GM19025 (cell line): ENCODE measurements at regions not wholly inside any gene's neighbourhood (a gene's known extent, or its start where the extent isn't known, plus 50 kb on each side); places are given as distances from the start of the nearest gene placed in this dataset.
"Not testable (repeated sequence)": the region's sequence is repeated elsewhere in the genome, so short reads cannot be mapped to it uniquely, and the experiment has no call there.

Experiments used
- ATAC-seq: cut with Tn5 transposase; IDR thresholded peaks from one replicate; pipeline ENCODE4 v1.9.1; 2021; ENCODE audit warnings: mild to moderate bottlenecking, low read depth, moderate library complexity; ENCODE audit not compliant: unreplicated experiment

GRCh38 chr5:101424530-101425175 is 521.6 kb upstream of the ST8SIA4 start:
- ATAC-seq, result no peak

DNA sequence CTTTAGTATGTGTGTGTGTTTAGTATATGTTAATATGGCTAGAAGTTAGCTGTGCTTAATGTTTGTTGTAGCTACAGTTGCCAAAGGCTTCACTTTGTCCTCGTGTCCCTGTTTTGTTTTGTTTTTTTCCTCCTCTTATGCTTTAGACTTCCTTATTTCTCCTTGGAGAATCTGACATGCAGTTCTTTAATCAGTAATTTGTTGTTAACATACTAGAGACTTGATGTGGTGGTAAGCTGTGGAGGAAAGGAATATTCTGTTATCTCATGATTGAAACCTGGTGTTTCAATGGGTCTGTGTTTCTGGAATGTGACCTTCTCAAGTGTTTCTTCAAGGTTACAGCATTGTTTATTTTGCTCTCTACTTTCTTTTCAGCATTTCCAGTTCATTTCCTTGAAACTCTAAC is 515.6 kb upstream of the ST8SIA4 start:
- ATAC-seq, result no peak

DNA sequence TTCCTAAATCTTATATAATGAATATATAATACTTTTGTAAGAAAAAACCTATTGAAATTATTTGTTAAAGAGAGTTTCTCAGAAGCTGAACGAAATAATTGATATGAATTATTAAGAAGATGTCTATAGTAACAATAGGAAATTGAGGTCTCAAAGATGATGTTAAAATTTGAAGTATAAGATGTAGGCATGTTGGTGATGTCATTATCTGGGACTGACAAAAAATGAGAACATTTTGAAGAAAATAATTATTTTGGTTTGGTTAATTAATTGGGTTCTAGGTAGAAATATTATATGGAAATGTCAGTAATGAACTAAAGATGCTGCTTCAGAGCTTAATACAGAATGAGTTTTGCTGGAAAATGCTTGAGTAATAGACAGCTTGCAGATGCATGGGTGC is 501.4 kb upstream of the ST8SIA4 start:
- no peak for ATAC-seq

- ATAC-seq, result no peak
Measured at GRCh38 chr5:101393795-101394450, 490.8 kb upstream of the ST8SIA4 start.

DNA sequence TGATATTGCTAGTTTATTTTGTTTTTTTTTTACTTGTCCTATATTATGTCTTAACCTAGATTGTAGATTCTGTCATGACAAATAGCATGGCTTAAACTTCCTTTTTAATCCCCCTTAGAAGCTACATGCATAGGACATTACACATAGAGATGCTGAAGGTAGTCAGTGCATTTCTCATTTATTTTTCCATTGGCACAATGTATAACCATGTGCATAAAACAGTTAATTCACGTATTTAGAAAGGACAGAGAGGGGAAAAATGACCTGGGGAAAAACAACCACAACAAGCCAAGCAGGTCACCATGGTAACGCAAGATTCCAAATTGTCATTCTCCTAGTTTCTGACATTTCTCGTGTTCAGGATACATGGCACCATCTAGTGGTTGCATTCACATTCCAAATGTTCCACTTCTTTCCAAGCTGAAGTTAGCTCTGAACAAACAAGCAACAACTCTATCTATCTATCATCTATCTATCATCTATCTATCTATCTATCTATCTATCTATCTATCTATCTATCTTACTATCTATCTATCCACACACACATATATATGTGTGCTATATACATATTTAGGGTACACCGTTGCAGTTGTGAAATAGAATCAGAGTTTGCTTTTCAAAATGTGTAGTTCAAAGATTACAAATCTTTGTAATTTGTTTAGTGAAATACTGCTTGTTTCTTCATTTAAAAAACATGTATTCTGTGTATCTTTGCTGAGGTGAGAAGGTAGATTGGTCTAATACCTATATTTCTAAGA is 487.2 kb upstream of the ST8SIA4 start:
- no peak for ATAC-seq

GRCh38 chr5:101385276-101385675 is 482.2 kb upstream of the ST8SIA4 start:
- ATAC-seq, result no peak

DNA sequence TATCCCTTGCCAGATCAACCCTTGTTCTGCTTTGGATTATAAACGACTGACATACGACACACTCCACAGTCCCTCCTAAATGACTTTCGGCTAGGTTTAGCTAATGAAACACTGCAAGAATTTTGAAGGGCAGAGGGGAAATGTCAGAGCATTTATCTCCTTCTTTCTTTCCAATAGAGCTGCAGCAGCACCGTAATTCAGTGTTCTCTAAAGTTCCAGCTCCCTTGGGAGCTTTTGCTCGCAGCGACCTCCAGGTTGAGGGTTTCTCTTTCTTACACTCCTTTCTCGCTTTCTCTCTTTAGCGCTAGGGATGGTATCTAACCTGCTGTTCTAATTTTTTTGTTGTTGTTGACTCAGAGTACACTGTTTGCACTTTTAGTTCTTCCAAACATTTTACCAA is 467.1 kb upstream of the ST8SIA4 start:
- ATAC-seq, result no peak

- ATAC-seq, result no peak
Measured at GRCh38 chr5:101364469-101364868, 461.4 kb upstream of the ST8SIA4 start.

DNA sequence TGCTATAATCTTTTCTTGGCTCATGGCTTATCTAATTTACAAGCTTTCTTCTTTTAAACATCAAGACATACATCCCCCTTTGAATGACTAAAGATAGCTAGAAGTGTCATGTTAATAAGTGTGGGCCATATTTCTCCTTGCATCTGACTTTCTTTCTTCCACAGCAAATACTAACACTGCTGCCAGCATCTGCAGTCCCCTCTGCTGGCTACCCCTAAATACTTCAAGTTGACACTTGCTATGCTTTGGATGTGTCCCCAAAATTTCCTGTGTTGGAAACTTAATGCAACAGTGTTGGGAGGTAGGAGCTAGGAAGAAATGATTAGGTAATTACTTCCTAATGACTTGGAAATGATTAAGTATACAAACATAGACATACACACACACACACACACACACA is 459.0 kb upstream of the ST8SIA4 start:
- no peak for ATAC-seq

DNA sequence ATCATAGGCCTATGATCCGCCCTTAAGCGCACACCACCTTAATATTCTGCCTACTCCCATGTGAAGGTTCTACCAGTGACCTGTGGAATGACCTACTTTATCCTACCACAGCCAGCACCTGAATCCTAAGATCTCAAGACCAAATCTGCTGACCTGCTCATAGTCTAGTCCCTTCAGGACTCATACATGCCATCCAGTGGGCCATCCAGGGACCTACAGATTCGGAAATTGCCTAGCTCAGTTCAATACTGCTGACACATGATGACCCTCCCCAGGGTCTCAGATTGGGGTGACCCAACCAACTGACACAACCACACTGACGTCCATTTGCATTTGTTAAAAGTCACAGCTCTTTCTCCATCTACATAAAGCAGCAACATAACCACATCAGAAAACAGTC is 443.8 kb upstream of the ST8SIA4 start:
- no peak for ATAC-seq

DNA sequence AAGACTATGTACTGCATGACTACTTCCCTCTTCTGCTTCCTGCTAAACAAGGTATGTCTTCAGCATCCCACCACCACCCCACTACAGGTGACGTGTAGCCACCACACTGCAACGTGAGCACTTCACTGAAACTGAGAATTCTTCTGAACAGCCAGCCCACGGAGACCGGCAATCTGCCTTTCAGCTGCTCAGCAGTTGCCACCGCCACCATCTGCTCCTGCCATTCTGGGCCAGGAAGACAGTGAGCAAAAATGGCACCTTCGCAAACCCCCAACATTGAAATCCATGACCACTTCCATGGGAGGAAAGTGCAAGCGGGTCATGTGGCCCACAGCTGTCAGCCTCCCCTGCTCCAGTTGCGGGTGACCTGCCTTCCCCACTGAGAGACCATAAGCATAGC is 443.4 kb upstream of the ST8SIA4 start:
- no peak for ATAC-seq

- no peak for ATAC-seq
Measured at GRCh38 chr5:101338226-101338625, 435.1 kb upstream of the ST8SIA4 start.

- ATAC-seq, result no peak
Measured at GRCh38 chr5:101327816-101328215, 424.7 kb upstream of the ST8SIA4 start.

DNA sequence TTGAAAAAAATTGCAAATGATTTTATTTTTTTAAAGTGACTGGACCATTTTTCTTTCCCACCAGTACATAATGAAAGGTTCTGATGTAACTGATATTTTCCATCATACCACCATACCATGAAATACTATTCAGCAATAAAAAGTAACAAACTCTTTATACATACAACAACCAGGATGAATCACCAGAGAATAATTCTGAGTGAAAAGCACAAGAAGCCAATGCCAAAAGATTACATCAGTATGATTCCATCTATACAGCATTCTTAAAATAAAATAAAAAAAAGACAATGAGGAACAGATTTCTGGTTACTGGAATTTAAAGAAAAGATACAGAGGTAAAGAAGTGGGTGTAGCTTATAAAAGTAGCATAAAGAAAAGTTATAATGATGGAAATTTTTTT is 423.7 kb upstream of the ST8SIA4 start:
- no peak for ATAC-seq

- ATAC-seq, result not testable (repeated sequence)
Measured at GRCh38 chr5:101316401-101316800, 413.3 kb upstream of the ST8SIA4 start.

DNA sequence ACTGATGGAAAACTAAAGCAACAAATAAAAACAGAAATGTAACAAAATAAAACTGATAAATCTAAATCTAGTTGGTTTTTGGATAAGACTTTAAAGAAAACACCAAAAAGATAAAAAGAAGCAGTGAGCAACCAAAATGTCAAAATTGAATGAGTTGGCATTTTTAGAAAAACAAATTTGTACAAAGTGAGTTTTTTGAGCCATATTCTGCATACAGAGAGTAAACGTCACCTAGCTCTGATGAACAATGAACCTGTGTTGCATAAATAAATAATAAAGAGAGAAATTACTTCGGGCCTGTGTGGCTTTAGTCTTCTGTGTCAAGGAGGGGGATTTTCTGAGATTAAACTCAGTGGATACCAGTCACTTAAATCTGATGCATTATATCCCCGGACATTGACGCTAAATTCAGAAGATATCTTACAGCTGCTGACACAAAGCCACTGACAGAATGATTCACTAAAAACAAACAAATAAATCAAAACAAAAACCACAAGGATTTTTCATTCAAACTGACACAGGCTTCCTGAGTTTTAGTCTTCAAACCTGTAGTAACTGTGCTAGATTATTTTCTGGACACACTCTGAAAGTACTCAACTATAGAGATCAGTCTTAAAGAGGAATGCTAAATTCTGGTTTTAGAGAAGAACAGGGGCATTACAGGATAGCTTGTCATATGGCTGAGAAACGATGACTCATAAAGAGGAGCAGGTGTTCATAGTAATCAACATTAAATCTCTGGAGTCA is 403.5 kb upstream of the ST8SIA4 start:
- ATAC-seq, result no peak

GRCh38 chr5:101296477-101296876 is 393.4 kb upstream of the ST8SIA4 start:
- no peak for ATAC-seq

- ATAC-seq, result no peak
Measured at GRCh38 chr5:101292199-101292598, 389.1 kb upstream of the ST8SIA4 start.

- ATAC-seq, result not testable (repeated sequence)
Measured at GRCh38 chr5:101290761-101291160, 387.7 kb upstream of the ST8SIA4 start.

GRCh38 chr5:101288633-101289032 is 385.6 kb upstream of the ST8SIA4 start:
- no peak for ATAC-seq

DNA sequence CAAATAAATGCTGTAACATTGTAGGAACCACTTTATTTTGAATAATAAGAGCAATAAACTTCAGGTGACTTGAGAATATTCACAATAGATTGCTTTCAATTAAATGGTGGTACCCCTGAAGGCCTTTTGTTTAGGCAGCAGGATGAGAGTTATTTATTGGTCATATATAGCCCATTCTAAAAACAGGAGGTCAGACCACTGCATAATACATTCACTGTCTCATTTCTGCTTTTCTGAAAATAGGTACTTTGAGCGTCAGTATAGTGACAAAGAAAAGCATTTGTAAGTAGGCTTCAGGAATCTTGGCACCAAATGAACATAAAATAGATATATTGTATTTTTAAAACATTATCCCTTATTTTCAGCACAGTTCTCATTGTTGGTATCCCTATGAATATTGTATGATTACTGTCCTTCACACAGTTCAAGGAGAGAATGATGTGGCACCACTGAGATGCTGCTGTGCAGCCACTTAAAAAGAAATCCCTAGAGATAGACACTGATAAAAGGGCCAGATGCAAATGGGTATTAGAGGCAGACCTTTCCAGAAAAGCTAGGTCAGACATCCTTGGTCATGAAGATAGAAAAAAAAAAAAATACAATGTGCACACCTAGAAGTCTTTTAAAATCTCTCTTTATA is 381.8 kb upstream of the ST8SIA4 start:
- ATAC-seq, result no peak
